Right lung (tissue), 2 donors: ENCODE measurements at regions not wholly inside any gene's neighbourhood (a gene's known extent, or its start where the extent isn't known, plus 50 kb on each side); places are given as distances from the start of the nearest gene placed in this dataset.
"Not testable (repeated sequence)": the region's sequence is repeated elsewhere in the genome, so short reads cannot be mapped to it uniquely, and the experiment has no call there.

Experiments used
- DNase-seq, 2 donors: peaks; one replicate each; pipeline ENCODE4 v3.0.0-alpha.2; 2013

- DNase-seq = no peak
Measured at GRCh38 chr4:104129243-104129642, 365.5 kb downstream of the CXXC4 start.

DNA sequence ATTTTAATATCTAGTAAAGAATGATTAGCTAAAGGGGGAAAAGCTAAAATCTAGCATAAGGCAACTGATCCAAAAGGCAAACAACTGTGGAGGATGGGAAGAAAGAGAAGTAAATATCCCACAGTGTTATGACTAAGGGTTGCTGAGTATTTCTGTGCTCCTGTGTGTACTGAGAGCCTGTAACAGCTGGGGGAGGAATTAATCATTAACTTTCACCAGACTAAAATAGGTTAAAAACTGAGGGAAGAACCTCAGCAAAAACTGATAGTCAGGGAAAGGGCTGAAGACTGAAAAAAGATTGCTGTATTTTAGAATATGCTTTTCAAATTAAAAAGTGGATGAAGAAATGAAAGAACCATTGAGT, 365.9 kb downstream of the CXXC4 start:
- no peak for DNase-seq

DNA sequence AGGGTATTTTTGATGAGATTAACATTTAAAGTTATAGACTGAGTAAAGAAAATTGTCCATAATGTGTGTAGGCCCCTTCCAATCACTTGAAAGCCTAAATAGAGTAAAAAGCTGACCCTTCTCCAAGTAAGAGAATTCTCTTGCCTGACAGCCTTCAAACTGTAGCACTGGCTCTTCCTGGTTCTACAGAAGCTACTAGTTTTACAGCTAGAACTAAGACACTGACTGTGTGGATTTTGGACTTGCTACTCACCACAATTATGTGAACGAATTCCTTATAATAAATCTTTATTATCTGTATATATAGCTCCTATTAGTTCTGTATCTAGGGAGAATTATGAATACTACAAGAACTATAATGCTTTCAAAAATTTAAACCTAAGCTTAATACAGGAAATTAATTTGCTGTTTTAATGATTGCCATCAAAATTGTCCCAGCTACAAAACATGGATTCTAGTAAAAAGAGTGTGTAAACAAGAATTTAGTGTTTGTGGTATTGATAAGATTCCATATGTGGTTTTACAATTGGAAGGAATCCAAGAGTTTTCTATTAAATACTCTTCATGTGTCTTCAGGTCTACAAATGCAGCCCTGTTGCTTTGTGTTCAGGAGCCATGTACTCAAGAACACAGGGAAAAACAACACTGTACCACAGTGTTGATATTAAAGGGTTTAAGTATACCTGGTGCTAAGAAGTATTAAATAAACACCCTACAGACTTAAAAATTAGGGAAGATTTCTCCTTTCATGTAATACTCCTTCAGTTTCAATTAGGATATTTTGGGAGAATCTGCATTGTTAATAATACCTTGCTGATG, 366.5 kb downstream of the CXXC4 start:
- DNase-seq = no peak

DNA sequence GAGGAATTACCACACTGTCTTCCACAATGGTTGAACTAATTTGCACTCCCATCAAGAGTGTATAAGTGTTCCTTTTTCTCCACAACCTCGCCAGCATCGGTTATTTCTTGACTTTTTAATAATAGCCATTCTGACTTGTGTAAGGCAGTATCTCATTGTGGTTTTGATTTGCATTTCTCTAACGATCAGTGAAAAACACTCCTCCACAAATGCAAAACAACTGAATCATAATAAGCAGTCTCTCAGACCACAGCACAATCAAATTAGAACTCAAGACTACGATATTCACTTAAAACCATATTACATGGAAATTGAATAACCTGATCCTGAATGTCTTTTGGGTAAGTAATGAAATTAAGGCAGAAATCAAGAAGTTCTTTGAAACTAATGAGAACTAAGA, 371.7 kb downstream of the CXXC4 start:
- DNase-seq = no peak

DNA sequence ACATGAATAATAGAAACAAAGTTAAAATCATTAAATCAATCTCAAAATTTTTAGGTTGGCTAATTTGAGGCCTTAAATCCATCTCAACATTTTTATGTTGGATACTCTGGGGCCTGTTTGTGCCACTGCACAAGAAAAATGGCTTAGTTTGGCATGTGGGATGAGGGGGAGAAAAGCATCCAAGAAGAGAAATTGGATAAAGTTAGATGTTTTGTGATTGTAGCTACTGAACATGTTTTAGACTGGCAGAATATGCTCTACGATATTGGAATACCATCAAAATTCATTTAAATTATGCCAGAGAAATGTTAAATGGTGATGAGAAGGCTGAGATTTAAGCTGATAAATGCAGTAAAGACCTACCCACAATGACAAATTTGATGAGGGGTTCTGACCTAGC, 376.9 kb downstream of the CXXC4 start:
- no peak for DNase-seq

DNA sequence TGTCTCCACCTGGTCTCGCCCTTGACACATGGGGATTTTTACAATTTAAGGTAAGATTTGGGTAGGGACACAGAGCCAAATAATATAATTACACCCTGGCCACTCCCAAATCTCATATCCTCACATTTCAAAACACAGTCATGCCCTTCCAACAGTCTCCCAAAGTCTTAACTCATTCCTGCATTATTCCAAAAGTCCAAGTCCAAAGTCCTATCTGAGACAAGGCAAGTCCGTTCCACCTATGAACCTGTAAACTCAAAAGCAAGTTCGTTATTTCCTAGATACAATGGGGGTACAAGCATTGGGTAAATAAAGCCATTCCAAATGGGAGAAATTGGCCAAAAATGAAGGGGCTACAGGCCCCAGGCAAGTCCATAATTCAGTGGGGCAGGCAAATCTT, 380.8 kb downstream of the CXXC4 start:
- no peak for DNase-seq

DNA sequence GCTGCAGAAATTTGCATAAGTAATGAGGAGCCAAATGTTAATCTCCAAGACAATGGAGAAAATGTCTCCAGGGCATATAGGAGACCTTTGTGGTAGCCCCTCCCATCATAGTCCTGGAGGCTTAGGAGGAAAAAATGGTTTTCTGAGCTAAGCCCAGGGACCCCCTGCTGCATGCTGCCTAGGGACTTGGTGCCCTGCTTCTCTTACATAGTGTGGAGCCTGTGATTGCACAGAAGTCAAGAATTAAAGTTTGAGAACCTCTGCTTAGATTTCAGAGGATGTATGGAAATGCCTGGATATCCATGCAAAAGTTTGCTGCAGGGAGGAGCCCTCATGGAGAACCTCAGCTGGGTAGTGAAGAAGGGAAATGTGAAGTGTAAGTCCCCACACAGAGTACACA, 379.4 kb upstream of the TACR3 start:
- no peak for DNase-seq

DNA sequence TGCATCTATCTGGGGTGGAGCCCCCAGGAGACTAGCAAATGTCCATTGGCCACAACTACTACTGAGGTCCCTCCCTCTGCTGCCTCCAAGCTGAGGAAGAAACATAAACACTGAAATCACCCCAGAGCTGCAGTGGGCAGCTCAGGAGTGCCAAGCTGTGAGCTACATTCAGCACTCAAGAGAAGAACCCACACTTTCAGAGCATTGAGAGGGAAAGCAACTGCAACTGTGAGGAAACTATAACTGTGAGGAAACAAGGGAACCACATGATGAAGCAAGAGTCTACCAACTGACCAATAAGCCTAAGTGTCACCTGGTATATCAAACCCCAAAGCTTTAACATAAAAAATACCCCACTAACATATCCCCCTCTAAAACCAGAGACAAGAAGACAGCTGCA, 373.5 kb upstream of the TACR3 start:
- no peak for DNase-seq

GRCh38 chr4:104073229-104073628, 353.4 kb upstream of the TACR3 start:
- DNase-seq = no peak

DNA sequence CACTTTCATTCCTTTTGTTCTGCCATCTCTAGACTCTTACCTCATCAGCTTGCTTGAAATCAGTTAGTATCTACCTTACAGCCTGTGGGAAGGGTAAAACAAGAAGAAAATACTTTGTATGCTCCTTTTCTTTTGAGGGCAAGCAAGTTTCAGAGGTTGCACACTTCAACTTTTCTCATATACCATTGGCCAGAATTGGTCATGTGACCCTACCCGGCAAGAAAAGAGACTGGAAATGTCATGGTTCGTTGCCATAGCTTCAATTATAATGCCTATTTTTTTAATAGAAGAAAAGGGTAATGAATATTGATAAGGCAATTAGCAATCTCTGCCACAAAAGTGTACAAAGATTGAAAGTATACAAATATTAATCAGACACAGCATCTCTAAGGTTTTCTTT, 346.7 kb upstream of the TACR3 start:
- DNase-seq = no peak

GRCh38 chr4:104064646-104065577, 345.1 kb upstream of the TACR3 start:
- peak; percentile 31 to 36 for DNase-seq

GRCh38 chr4:104063341-104063740, 343.6 kb upstream of the TACR3 start:
- DNase-seq = no peak

DNA sequence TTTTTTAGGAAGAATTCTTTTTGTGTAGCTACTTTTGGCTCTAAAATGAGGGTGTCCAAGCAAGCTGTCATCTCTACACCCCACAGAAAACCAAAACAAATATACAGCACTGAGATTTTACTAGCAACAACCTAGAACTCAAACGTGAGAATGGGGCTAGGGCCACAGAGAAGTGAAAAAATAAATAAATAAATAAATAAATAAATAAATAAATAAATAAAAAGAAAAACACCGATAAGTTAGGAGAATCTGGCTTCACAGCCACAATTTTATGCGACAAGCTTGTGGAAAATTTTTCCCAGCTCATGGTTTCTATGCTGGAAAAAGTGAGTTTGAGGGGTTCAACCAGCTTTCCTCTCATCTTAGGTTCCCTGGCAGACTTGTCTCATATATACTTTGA, 324.6 kb upstream of the TACR3 start:
- no peak for DNase-seq

- DNase-seq = no peak
Measured at GRCh38 chr4:104032896-104033295, 313.1 kb upstream of the TACR3 start.

DNA sequence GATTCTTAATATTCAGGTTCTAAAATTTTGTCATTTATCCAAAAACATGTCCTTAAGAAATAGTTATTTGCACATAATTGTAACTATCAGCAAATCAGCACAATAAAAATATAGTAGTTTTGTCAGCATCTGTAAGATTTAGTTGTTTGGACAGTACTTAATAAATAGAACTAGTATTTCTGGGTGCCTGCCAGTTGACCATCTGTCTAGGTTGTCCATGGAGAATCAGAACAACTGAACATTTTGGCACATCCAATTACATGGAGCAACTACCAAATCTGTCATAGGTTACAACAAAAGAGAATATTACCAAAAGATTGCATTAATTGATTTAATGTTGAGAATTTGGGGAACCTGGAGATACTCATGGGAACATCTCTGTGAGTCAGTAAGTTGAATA, 305.5 kb upstream of the TACR3 start:
- DNase-seq = no peak

GRCh38 chr4:104022831-104023230, 303.0 kb upstream of the TACR3 start:
- no peak for DNase-seq

DNA sequence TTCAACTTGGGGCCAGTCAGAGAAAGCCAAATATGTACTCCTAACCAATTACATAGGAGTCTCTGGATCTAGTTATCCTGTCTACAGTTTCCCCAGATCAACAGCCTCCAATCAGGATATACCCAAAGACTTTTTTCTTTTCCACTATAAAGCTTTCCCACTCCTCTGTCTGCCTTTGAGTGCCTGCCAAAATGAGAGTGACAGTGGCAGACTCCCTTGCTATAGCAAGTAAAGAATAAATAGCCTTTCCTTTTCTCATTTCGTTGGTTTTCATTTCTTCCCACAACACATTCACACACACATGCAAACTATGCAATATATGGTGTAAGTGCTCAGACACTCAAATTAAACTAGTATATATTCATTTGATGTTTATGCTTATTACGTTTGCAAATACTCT, 302.4 kb upstream of the TACR3 start:
- DNase-seq = no peak

DNA sequence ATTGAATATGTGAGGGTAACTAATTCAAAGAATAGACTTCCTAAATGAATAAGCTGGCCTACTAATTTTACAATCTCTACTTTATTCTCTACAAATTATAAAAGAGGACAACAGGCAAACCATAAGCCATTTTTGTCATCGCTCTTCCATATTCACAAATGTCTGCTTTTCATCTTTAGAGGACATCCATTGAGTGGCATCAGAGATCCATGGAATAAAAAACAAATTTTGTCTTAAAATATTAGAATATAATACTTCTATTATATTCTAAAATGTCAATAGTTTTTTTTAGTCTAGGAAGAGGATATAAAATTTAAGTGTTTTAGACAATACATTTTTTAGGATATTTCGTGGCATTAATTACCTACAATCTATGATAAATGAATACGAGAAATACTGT, 300.9 kb upstream of the TACR3 start:
- no peak for DNase-seq

DNA sequence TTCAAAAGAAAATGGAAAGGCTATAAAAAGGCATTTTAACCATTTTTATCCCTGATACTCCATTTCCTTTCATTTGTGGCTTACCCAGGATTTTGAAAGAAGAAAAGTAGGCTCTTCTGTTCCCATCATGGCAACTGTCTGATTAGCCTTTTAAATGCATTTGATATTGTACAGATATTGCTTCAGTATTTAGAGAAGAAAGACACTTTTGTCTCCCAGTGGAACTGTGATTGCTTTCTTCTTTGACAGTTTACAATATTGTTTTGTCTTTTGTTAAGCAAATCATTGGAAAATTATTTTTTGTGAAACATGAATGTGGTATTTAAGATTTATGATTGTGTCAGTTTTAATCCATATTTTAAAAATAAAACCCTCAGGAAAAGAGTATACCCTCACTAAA, 297.4 kb upstream of the TACR3 start:
- no peak for DNase-seq

DNA sequence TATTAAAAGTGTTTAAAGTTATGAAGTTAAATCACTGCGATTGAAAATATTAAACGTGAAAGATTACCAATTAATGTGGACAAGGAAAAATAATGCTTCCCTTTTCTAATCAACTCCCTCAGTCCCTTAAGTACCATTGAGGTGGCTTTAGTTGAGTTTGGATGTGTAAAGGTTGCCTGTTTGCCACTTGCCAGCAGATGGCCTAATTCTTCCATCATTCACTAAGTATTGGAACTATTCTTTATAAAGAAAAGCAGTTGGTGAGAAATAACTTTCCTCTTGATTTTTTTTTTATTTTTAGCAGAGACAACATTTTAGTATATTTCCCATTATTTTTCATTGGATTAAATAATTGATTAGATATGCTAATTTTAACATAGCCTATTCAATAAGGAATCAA, 295.9 kb upstream of the TACR3 start:
- no peak for DNase-seq

- no peak for DNase-seq
Measured at GRCh38 chr4:104010722-104011121, 290.9 kb upstream of the TACR3 start.

DNA sequence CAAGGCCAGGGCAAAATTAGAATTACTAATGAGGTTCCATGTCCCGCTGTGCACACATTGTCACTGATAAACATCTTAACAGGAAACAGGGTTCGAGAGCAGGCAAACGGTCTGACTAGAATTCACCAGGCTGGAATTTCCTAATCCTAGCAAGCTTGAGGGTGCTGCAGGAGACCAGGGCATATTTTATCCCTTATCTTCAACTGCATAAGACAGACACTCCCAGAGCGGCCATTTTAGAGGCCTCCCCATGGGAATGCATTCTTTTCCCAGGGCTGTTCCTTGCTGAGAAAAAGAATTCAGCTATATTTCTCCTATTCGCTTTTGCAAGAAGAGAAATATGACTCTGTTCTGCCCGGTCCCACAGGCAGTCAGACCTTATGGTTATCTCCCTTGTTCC, 282.5 kb upstream of the TACR3 start:
- DNase-seq = not testable (repeated sequence)

GRCh38 chr4:103998756-103999155, 279.0 kb upstream of the TACR3 start:
- no peak for DNase-seq
